Astrocyte (in vitro differentiated cells and primary cell): ENCODE measurements at regions not wholly inside any gene's neighbourhood (a gene's known extent, or its start where the extent isn't known, plus 50 kb on each side); places are given as distances from the start of the nearest gene placed in this dataset.

Experiments used
- DNase-seq: peaks from one replicate; pipeline ENCODE4 v3.0.0-alpha.2; 2010; ENCODE audit warnings: low read depth
- FAIRE-seq: peaks from 2 replicates; lab custom pipeline; 2011; peaks lifted over from hg19 to GRCh38; lab: Jason Lieb, UNC
- H2AFZ ChIP-seq: 2 replicates; pipeline ENCODE4 v1.6.0; 2012; ENCODE audit warnings: low read depth, low read length, inconsistent platforms
- H3K27ac ChIP-seq: 2 replicates; pipeline ENCODE4 v1.5.1; 2011; ENCODE audit warnings: low read depth, low read length, inconsistent platforms
- H3K27me3 ChIP-seq: 2 replicates; pipeline ENCODE4 v1.6.0; 2011; ENCODE audit warnings: low read length, inconsistent platforms; ENCODE audit not compliant: insufficient read depth
- H3K36me3 ChIP-seq: 2 replicates; pipeline ENCODE4 v1.5.1; 2011; ENCODE audit warnings: low read length, inconsistent platforms; ENCODE audit not compliant: insufficient read depth
- H3K4me1 ChIP-seq: 2 replicates; pipeline ENCODE4 v1.5.1; 2011; ENCODE audit warnings: low read length, inconsistent platforms; ENCODE audit not compliant: insufficient read depth
- H3K4me2 ChIP-seq: 2 replicates; pipeline ENCODE4 v1.6.0; 2012; ENCODE audit warnings: low read length, inconsistent platforms
- H3K4me3 ChIP-seq: 2 replicates; pipeline ENCODE4 v1.5.1; 2011; ENCODE audit warnings: low read depth, mild to moderate bottlenecking, low read length, inconsistent platforms; ENCODE audit not compliant: insufficient read depth
- H3K79me2 ChIP-seq: 2 replicates; pipeline ENCODE4 v1.6.0; 2012; ENCODE audit warnings: mild to moderate bottlenecking, low read length, inconsistent platforms; ENCODE audit not compliant: insufficient read depth
- H3K9ac ChIP-seq: 2 replicates; pipeline ENCODE4 v1.6.0; 2012; ENCODE audit warnings: mild to moderate bottlenecking, low read length, inconsistent platforms
- H3K9me3 ChIP-seq: 2 replicates; pipeline ENCODE4 v1.5.1; 2012; ENCODE audit warnings: low read depth, mild to moderate bottlenecking, low read length, inconsistent platforms; ENCODE audit not compliant: insufficient read depth
- H4K20me1 ChIP-seq: 2 replicates; pipeline ENCODE4 v1.6.0; 2012; ENCODE audit warnings: low read length, inconsistent platforms; ENCODE audit not compliant: insufficient read depth
- H3K27ac Mint-ChIP-seq: one replicate; pipeline ENCODE4 v1.8.0; 2021; ENCODE audit warnings: mild to moderate bottlenecking, mixed read lengths; ENCODE audit not compliant: unreplicated experiment
- H3K27me3 Mint-ChIP-seq: one replicate; pipeline ENCODE4 v1.8.0; 2021; ENCODE audit warnings: low read depth, mixed read lengths; ENCODE audit not compliant: unreplicated experiment
- H3K36me3 Mint-ChIP-seq: one replicate; pipeline ENCODE4 v1.8.0; 2021; ENCODE audit warnings: low read depth, mixed read lengths; ENCODE audit not compliant: unreplicated experiment
- H3K4me1 Mint-ChIP-seq: one replicate; pipeline ENCODE4 v1.8.0; 2021; ENCODE audit warnings: low read depth, mixed read lengths; ENCODE audit not compliant: unreplicated experiment
- H3K4me3 Mint-ChIP-seq: one replicate; pipeline ENCODE4 v1.8.0; 2021; ENCODE audit warnings: mild to moderate bottlenecking, moderate library complexity, mixed read lengths; ENCODE audit not compliant: unreplicated experiment
- H3K9me3 Mint-ChIP-seq: one replicate; pipeline ENCODE4 v1.8.0; 2021; ENCODE audit warnings: mild to moderate bottlenecking, mixed read lengths; ENCODE audit not compliant: unreplicated experiment
- CTCF ChIP-seq: IDR thresholded peaks from 2 replicates; pipeline ENCODE4 v1.5.1; 2011; ENCODE audit warnings: low read depth, mild to moderate bottlenecking, inconsistent platforms, low read length, moderate library complexity; ENCODE audit not compliant: insufficient read depth
- EZH2 ChIP-seq: IDR thresholded peaks from 2 replicates; pipeline ENCODE4 v1.6.1; 2012; ENCODE audit warnings: mild to moderate bottlenecking, low read length, inconsistent platforms; ENCODE audit not compliant: insufficient read depth

GRCh38 chr2:236965841-236966096 is 119.9 kb upstream of the COPS8 start:
- no peak overlapping the region for H3K4me2 ChIP-seq

GRCh38 chr2:236967499-236967783 is 118.2 kb upstream of the COPS8 start:
- Mint-ChIP-seq H3K36me3 (no peaks in the 10 kb centered on the region), H3K4me3 (no peak overlapping the region), H3K27me3 (peaks cover 10% of the 10 kb centered on the region), H3K27ac (no peak overlapping the region), H3K9me3 (peaks cover 8% of the 10 kb centered on the region), H3K4me1 (peaks cover 12% of the 10 kb centered on the region)
- H3K4me3 ChIP-seq: no peak overlapping the region
- FAIRE-seq: no peak
- H2AFZ ChIP-seq: no peak overlapping the region
- no peak overlapping the region for H3K27ac ChIP-seq
- DNase-seq: no peak
- no peaks in the 10 kb centered on the region for H3K36me3 ChIP-seq
- H3K4me1 ChIP-seq: peaks cover 4% of the 10 kb centered on the region
- H3K27me3 ChIP-seq: no peaks in the 10 kb centered on the region
- no peak overlapping the region for H3K9ac ChIP-seq
- no peaks in the 10 kb centered on the region for H3K79me2 ChIP-seq
- H3K9me3 ChIP-seq: no peaks in the 10 kb centered on the region
- no peak for TF ChIP-seq EZH2
- TF ChIP-seq CTCF: no peak
- no peak overlapping the region for H3K4me2 ChIP-seq
- H4K20me1 ChIP-seq: no peaks in the 10 kb centered on the region

More at GRCh38 chr2:236965841-236966096, 119.9 kb upstream of the COPS8 start:
- TF ChIP-seq CTCF (no peak), EZH2 (no peak)
- Mint-ChIP-seq H3K9me3 (peaks cover 10% of the 10 kb centered on the region), H3K27me3 (peaks cover 10% of the 10 kb centered on the region), H3K36me3 (no peaks in the 10 kb centered on the region), H3K27ac (no peak overlapping the region), H3K4me1 (peaks cover 7% of the 10 kb centered on the region), H3K4me3 (no peak overlapping the region)
- H3K79me2 ChIP-seq: no peaks in the 10 kb centered on the region
- FAIRE-seq (no peak), DNase-seq (no peak)
- no peaks in the 10 kb centered on the region for H3K4me1 ChIP-seq
- no peak overlapping the region for H2AFZ ChIP-seq
- no peak overlapping the region for H3K27ac ChIP-seq
- H3K9me3 ChIP-seq: no peaks in the 10 kb centered on the region
- no peaks in the 10 kb centered on the region for H3K27me3 ChIP-seq
- no peaks in the 10 kb centered on the region for H3K36me3 ChIP-seq
- no peak overlapping the region for H3K9ac ChIP-seq
- no peak overlapping the region for H3K4me3 ChIP-seq
- H4K20me1 ChIP-seq: no peaks in the 10 kb centered on the region

GRCh38 chr2:236968101-236968879 is 117.4 kb upstream of the COPS8 start:
- Histone ChIP-seq H3K4me3 (no peak overlapping the region), H3K27ac (no peak overlapping the region), H3K9ac (no peak overlapping the region), H3K4me1 (peaks cover 13% of the 10 kb centered on the region), H3K79me2 (no peaks in the 10 kb centered on the region), H3K4me2 (no peak overlapping the region), H2AFZ (no peak overlapping the region), H3K36me3 (no peaks in the 10 kb centered on the region), H3K27me3 (no peaks in the 10 kb centered on the region), H3K9me3 (no peaks in the 10 kb centered on the region), H4K20me1 (no peaks in the 10 kb centered on the region)
- TF ChIP-seq CTCF (no peak), EZH2 (no peak)
- Mint-ChIP-seq H3K4me3 (no peak overlapping the region), H3K9me3 (peaks cover 8% of the 10 kb centered on the region), H3K27me3 (peaks cover 8% of the 10 kb centered on the region), H3K36me3 (no peaks in the 10 kb centered on the region), H3K4me1 (peaks cover 18% of the 10 kb centered on the region), H3K27ac (no peak overlapping the region)
- FAIRE-seq (no peak), DNase-seq (no peak)
